Subcutaneous abdominal adipose tissue (tissue), 5 donors: ENCODE measurements at regions not wholly inside any gene's neighbourhood (a gene's known extent, or its start where the extent isn't known, plus 50 kb on each side); places are given as distances from the start of the nearest gene placed in this dataset.
"Not testable (repeated sequence)": the region's sequence is repeated elsewhere in the genome, so short reads cannot be mapped to it uniquely, and the experiment has no call there.

Experiments
- H3K27ac ChIP-seq: one replicate; pipeline ENCODE4 v1.7.0; 2013; ENCODE audit warnings: low read depth, mild to moderate bottlenecking, inconsistent platforms, low read length, moderate library complexity
- H3K27me3 ChIP-seq, 5 donors: one replicate each; pipeline ENCODE4 v1.7.0; 2013; ENCODE audit warnings: low read length in 5 of 5, inconsistent platforms in 1 of 5; ENCODE audit not compliant: control insufficient read depth in 5 of 5, insufficient read depth in 4 of 5
- H3K36me3 ChIP-seq, 5 donors: one replicate each; pipeline ENCODE4 v1.7.0; 2013; ENCODE audit warnings: low read length in 5 of 5; ENCODE audit not compliant: control insufficient read depth in 5 of 5, insufficient read depth in 5 of 5
- H3K4me1 ChIP-seq, 5 donors: one replicate each; pipeline ENCODE4 v1.7.0; 2013; ENCODE audit warnings: low read length in 5 of 5, mild to moderate bottlenecking in 3 of 5, moderate library complexity in 1 of 5; ENCODE audit not compliant: control insufficient read depth in 5 of 5, insufficient read depth in 5 of 5
- H3K4me3 ChIP-seq, 5 donors: one replicate each; pipeline ENCODE4 v1.7.0; 2013; ENCODE audit warnings: low read length in 5 of 5, low read depth in 1 of 5
- H3K9ac ChIP-seq, 5 donors: one replicate each; pipeline ENCODE4 v1.7.0; 2013; ENCODE audit warnings: low read length in 5 of 5, mild to moderate bottlenecking in 4 of 5, moderate library complexity in 3 of 5
- H3K9me3 ChIP-seq, 5 donors: one replicate each; pipeline ENCODE4 v1.7.0; 2013; ENCODE audit warnings: low read length in 5 of 5; ENCODE audit not compliant: control insufficient read depth in 5 of 5
- donor health status: healthy.
- donor health status: healthy.
- donor health status: healthy.
- donor health status: healthy.
- donor health status: healthy.

GRCh38 chr6:50362706-50363105 is 313.0 kb upstream of the DEFB112 start:
- Histone ChIP-seq H3K36me3 (no peaks in the 10 kb centered on the region), H3K27me3 (no peaks in the 10 kb centered on the region), H3K9ac (no peak overlapping the region), H3K27ac (no peak overlapping the region), H3K9me3 (peaks cover 0 to 3% (median 0%) of the 10 kb centered on the region in 5 donors), H3K4me1 (no peaks in the 10 kb centered on the region), H3K4me3 (no peak overlapping the region)

- Histone ChIP-seq H3K27ac (no peak overlapping the region), H3K9me3 (peaks cover 0 to 3% (median 0%) of the 10 kb centered on the region in 5 donors), H3K36me3 (no peaks in the 10 kb centered on the region), H3K4me3 (no peak overlapping the region), H3K9ac (no peak overlapping the region), H3K4me1 (no peaks in the 10 kb centered on the region), H3K27me3 (no peaks in the 10 kb centered on the region)
Observed at GRCh38 chr6:50369996-50370395, 320.3 kb upstream of the DEFB112 start.

GRCh38 chr6:50380406-50381098 is 330.8 kb upstream of the DEFB112 start:
- H3K9ac ChIP-seq: no peak overlapping the region
- H3K27ac ChIP-seq: no peak overlapping the region
- H3K4me1 ChIP-seq: peaks cover 0 to 5% (median 0%) of the 10 kb centered on the region in 5 donors
- peaks cover 0 to 8% (median 4%) of the 10 kb centered on the region in 5 donors for H3K9me3 ChIP-seq
- no peaks in the 10 kb centered on the region for H3K36me3 ChIP-seq
- H3K27me3 ChIP-seq: no peaks in the 10 kb centered on the region
- H3K4me3 ChIP-seq: peak overlapping the region in 1 of 5 donors; percentile 44

GRCh38 chr6:50381099-50381415 is 331.3 kb upstream of the DEFB112 start:
- Histone ChIP-seq H3K4me3 (no peak overlapping the region), H3K4me1 (peaks cover 0 to 5% (median 0%) of the 10 kb centered on the region in 5 donors), H3K36me3 (no peaks in the 10 kb centered on the region), H3K9me3 (peaks cover 0 to 7% (median 0%) of the 10 kb centered on the region in 5 donors), H3K9ac (no peak overlapping the region), H3K27ac (no peak overlapping the region), H3K27me3 (no peaks in the 10 kb centered on the region)

- no peak overlapping the region for H3K9ac ChIP-seq
- H3K4me1 ChIP-seq: no peaks in the 10 kb centered on the region
- no peak overlapping the region for H3K27ac ChIP-seq
- no peak overlapping the region for H3K4me3 ChIP-seq
- H3K27me3 ChIP-seq: no peaks in the 10 kb centered on the region
- no peaks in the 10 kb centered on the region for H3K36me3 ChIP-seq
- no peaks in the 10 kb centered on the region for H3K9me3 ChIP-seq
Observed at GRCh38 chr6:50390416-50390815, 322.9 kb upstream of the TFAP2D start.

- H3K27ac ChIP-seq, H3K36me3 ChIP-seq, H3K9ac ChIP-seq, H3K9me3 ChIP-seq, H3K27me3 ChIP-seq, H3K4me3 ChIP-seq, H3K4me1 ChIP-seq: not testable (repeated sequence)
Observed at GRCh38 chr6:50394139-50394538, 319.2 kb upstream of the TFAP2D start.

- Histone ChIP-seq H3K27ac (no peak overlapping the region), H3K9me3 (no peaks in the 10 kb centered on the region), H3K27me3 (no peaks in the 10 kb centered on the region), H3K4me1 (no peaks in the 10 kb centered on the region), H3K36me3 (no peaks in the 10 kb centered on the region), H3K9ac (no peak overlapping the region), H3K4me3 (no peak overlapping the region)
Observed at GRCh38 chr6:50404643-50405042, 308.7 kb upstream of the TFAP2D start.

GRCh38 chr6:50410579-50410978 is 302.7 kb upstream of the TFAP2D start:
- H3K27ac ChIP-seq: no peak overlapping the region
- no peaks in the 10 kb centered on the region for H3K4me1 ChIP-seq
- H3K9ac ChIP-seq: no peak overlapping the region
- no peaks in the 10 kb centered on the region for H3K36me3 ChIP-seq
- no peaks in the 10 kb centered on the region for H3K9me3 ChIP-seq
- no peaks in the 10 kb centered on the region for H3K27me3 ChIP-seq
- H3K4me3 ChIP-seq: no peak overlapping the region

GRCh38 chr6:50421041-50421440 is 292.3 kb upstream of the TFAP2D start:
- not testable (repeated sequence) for H3K27ac ChIP-seq, H3K9ac ChIP-seq, H3K4me1 ChIP-seq, H3K4me3 ChIP-seq, H3K36me3 ChIP-seq, H3K9me3 ChIP-seq, H3K27me3 ChIP-seq

GRCh38 chr6:50427267-50427666 is 286.1 kb upstream of the TFAP2D start:
- Histone ChIP-seq H3K27me3 (no peaks in the 10 kb centered on the region), H3K36me3 (no peaks in the 10 kb centered on the region), H3K4me3 (no peak overlapping the region), H3K4me1 (no peaks in the 10 kb centered on the region), H3K9ac (no peak overlapping the region), H3K27ac (no peak overlapping the region), H3K9me3 (peaks cover 0 to 5% (median 0%) of the 10 kb centered on the region in 5 donors)

GRCh38 chr6:50437901-50438300 is 275.4 kb upstream of the TFAP2D start:
- H3K4me1 ChIP-seq: no peaks in the 10 kb centered on the region
- H3K36me3 ChIP-seq: no peaks in the 10 kb centered on the region
- H3K27ac ChIP-seq: no peak overlapping the region
- H3K9me3 ChIP-seq: no peaks in the 10 kb centered on the region
- no peak overlapping the region for H3K9ac ChIP-seq
- H3K4me3 ChIP-seq: no peak overlapping the region
- no peaks in the 10 kb centered on the region for H3K27me3 ChIP-seq
